GM12891 (cell line): ENCODE measurements at regions not wholly inside any gene's neighbourhood (a gene's known extent, or its start where the extent isn't known, plus 50 kb on each side); places are given as distances from the start of the nearest gene placed in this dataset.

Experiments
- DNase-seq: peaks from one replicate; pipeline ENCODE4 v3.0.0; 2011; ENCODE audit warnings: low spot score; ENCODE audit not compliant: insufficient read length
- FAIRE-seq: peaks from 2 replicates; lab custom pipeline; 2011; peaks lifted over from hg19 to GRCh38; lab: Jason Lieb, UNC
- PAX5 ChIP-seq: IDR thresholded peaks from 2 replicates; pipeline ENCODE4 v1.6.1; 2011; ENCODE audit warnings: low read length, moderate library complexity, mild to moderate bottlenecking; ENCODE audit not compliant: insufficient read depth, severe bottlenecking
- POLR2A ChIP-seq: IDR thresholded peaks from 2 replicates; pipeline ENCODE4 v1.6.1; 2011; ENCODE audit warnings: low read depth, low read length, control low read depth
- POLR2AphosphoS5 ChIP-seq: IDR thresholded peaks from 2 replicates; pipeline ENCODE4 v1.6.1; 2011; ENCODE audit warnings: low read depth, low read length, control low read depth
- POU2F2 ChIP-seq: IDR thresholded peaks from 2 replicates; pipeline ENCODE4 v1.6.1; 2011; ENCODE audit warnings: low read depth, mild to moderate bottlenecking, control low read depth, low read length, moderate library complexity
- SPI1 ChIP-seq: IDR thresholded peaks from 2 replicates; pipeline ENCODE4 v1.6.1; 2011; ENCODE audit warnings: low read depth, low read length, control low read depth
- TAF1 ChIP-seq: IDR thresholded peaks from 2 replicates; pipeline ENCODE4 v1.6.1; 2011; ENCODE audit warnings: low read depth, low read length, control low read depth

- FAIRE-seq (no peak), DNase-seq (no peak)
- TF ChIP-seq SPI1 (no peak), POU2F2 (no peak), PAX5 (no peak), TAF1 (no peak)
Observed at GRCh38 chr6:112549749-112550148, 202.6 kb downstream of the RFPL4B start.

GRCh38 chr6:112557435-112557834, 210.3 kb downstream of the RFPL4B start:
- FAIRE-seq = no peak
- TF ChIP-seq POLR2A = no peak
- no peak for TF ChIP-seq TAF1
- TF ChIP-seq POU2F2 = no peak
- TF ChIP-seq PAX5 = no peak
- TF ChIP-seq POLR2AphosphoS5 = no peak
- TF ChIP-seq SPI1 = no peak
- no peak for DNase-seq

DNA sequence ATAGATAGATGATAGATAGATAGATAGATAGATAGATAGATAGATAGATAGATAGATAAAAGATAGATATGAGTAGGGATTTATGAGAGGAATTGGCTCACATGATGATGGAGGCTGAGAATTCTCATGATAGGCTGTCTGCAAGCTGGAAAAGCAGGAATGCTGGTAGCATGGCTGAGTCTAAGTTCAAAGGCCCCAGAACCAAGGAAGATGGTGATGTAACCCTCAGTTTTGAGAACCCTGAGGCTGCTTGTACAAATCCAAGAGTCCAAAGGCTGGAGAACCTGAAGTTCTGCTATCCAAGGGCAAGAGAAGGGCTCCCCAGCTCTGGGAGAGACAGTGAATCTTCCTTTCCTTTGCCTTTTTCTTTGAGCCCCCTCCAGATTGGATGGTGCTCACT, 210.8 kb downstream of the RFPL4B start:
- TF ChIP-seq PAX5 (no peak), POU2F2 (no peak), SPI1 (no peak), POLR2A (no peak), POLR2AphosphoS5 (no peak), TAF1 (no peak)
- no peak for FAIRE-seq
- DNase-seq = no peak

DNA sequence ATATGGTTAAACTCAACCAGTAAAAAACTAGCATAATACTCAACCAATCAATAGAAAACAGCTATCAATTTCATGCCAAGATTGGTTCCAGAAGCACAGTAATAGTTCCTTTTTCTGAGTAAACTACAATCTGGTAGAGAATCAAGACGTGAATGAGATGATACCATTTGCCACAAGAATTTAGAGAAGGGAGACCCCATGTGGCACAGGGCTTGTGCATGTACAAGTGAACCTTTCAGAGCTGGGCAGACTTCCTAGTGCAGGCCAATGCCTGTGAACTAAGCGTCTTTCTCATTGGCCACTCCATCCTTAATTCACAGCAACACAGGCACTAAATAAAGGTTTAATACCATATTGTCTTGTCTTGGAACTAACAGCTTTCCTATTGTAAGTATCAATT, 213.5 kb downstream of the RFPL4B start:
- TF ChIP-seq POLR2A = no peak
- no peak for TF ChIP-seq SPI1
- TF ChIP-seq PAX5 = no peak
- TF ChIP-seq POU2F2 = no peak
- DNase-seq (no peak), FAIRE-seq (no peak)

DNA sequence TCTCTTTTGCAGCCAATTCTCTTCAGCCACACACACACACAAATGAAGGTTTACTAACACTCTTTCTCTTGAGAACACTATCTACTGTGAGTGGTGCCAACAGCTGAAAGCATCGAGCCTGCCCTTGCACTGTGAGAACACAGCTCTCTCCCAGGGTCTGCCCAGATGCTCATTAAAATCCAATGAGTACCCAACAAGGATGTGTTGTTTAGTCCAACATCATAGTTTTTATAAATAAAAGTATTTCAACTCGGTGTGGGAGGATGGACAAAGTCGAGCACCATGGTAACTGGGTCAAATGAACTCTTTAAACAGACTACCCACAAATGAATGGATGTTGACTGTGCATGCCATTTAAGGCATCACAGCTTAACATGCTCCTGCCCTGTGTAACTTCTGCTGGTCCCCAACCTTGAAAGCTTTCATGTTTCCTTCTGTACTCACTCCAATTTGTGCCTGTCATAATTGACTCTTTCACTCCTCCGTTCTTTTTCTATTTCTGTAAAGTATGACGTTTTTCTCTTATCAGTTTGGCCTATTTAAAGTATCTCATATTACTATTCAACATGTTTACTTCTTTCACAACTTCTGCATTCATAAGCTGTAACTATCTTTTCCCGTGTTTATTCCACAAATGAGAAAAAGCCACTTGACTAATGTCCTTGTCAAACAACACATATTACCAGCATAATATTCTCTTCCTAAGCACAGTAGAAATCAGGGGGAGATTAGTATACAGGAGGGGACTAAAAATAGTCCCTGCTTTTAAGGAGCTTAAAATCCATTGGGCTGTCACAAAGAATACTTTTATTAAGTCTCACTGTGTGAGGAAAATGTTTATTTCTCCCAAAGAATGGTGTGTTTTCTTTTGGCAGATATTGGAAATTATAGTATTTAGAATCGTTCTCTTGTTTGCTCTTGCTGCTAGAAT, 215.4 kb downstream of the RFPL4B start:
- FAIRE-seq (no peak), DNase-seq (no peak)
- no peak for TF ChIP-seq POLR2AphosphoS5
- TF ChIP-seq PAX5 = no peak
- TF ChIP-seq POU2F2 = no peak
- TF ChIP-seq TAF1 = no peak
- TF ChIP-seq POLR2A = no peak
- TF ChIP-seq SPI1 = no peak

GRCh38 chr6:112563368-112563767, 216.2 kb downstream of the RFPL4B start:
- DNase-seq = no peak
- no peak for FAIRE-seq

GRCh38 chr6:112568066-112568465, 220.9 kb downstream of the RFPL4B start:
- DNase-seq (no peak), FAIRE-seq (no peak)
- no peak for TF ChIP-seq POU2F2
- TF ChIP-seq POLR2AphosphoS5 = no peak
- no peak for TF ChIP-seq TAF1
- TF ChIP-seq SPI1 = no peak
- no peak for TF ChIP-seq POLR2A
- TF ChIP-seq PAX5 = no peak

More at GRCh38 chr6:112563368-112563767, 216.2 kb downstream of the RFPL4B start:
- TF ChIP-seq TAF1 (no peak), PAX5 (no peak), POU2F2 (no peak), POLR2AphosphoS5 (no peak), POLR2A (no peak), SPI1 (no peak)

GRCh38 chr6:112571488-112572270, 224.5 kb downstream of the RFPL4B start:
- DNase-seq (no peak), FAIRE-seq (no peak)
- TF ChIP-seq TAF1 (no peak), SPI1 (no peak), POLR2A (no peak), POU2F2 (no peak)

DNA sequence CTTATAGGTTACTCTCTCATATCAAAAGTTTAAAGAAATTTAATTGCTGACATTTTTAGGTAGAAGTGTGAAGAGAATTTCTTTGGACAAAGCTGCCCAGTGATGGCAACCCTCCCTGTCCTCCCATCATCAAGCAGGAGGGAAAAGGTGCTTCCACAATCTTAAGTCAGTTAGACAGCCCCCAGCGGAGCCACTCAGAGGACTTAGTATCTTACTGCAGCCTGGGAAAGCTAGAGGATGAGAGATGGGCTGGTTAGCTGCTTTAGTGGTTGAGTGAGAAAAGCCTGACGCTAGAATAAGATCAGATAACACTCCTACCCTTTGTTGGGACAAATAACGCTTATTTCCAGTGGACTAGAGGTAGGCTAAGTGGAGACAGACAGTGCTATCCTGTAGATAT, 227.1 kb downstream of the RFPL4B start:
- TF ChIP-seq SPI1 = no peak
- no peak for TF ChIP-seq POU2F2
- no peak for TF ChIP-seq TAF1
- TF ChIP-seq POLR2A = no peak
- no peak for TF ChIP-seq PAX5
- TF ChIP-seq POLR2AphosphoS5 = no peak
- FAIRE-seq (no peak), DNase-seq (no peak)
